NCI-H2081 treated with DMSO at 0.1 percent for 48 hours (cell line): ENCODE measurements at regions not wholly inside any gene's neighbourhood (a gene's known extent, or its start where the extent isn't known, plus 50 kb on each side); places are given as distances from the start of the nearest gene placed in this dataset.

Source experiments
- DNase-seq: peaks from one replicate; lab custom pipeline; 2025; lab: John Stamatoyannopoulos, UW

DNA sequence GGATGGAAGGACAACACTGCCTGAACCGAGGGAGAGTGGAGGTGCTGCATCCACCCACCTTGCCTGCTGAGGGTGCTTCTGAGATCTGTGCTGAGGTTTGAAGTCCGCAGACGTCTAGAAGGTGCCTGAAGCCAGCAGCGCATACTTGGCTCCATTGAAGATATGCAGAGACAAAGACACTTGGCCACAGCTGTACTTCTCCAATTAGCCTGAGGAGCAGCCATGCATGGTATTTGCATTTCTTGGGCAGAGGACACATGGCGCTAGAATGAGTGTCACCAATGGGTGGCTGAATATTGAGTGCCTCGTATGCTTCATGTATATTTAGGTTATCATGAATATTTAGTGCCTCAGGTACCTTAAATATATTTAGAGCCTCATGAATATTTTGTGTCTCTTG, 128.7 kb upstream of the ATP6AP2 start:
- no peak for DNase-seq

GRCh38 chrX:40449956-40450706, 130.6 kb upstream of the ATP6AP2 start:
- no peak for DNase-seq

DNA sequence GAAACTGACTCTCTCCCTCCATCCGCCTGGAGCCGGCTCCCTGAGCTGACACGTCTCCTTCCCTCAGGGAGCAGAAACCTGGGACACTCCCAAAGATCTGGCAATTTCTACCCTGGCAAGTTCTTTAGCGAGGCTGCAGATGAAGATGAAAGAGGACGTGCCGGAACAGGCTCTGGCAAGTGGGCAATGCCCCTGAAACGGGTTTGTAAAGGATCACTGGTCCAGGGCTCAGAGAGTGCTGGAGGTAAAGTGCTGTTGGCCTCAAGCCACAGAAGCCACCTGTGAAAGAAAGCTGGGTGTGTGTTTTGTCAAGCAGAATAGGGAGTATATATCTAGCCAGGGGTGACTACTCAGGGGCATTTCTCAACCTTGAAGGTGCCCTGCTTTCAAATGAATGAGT, 131.4 kb upstream of the ATP6AP2 start:
- no peak for DNase-seq

GRCh38 chrX:40448793-40449192, 132.0 kb upstream of the ATP6AP2 start:
- no peak for DNase-seq

GRCh38 chrX:40446921-40447320, 133.8 kb upstream of the ATP6AP2 start:
- DNase-seq, result no peak

GRCh38 chrX:40445691-40446090, 135.1 kb upstream of the ATP6AP2 start:
- no peak for DNase-seq

- DNase-seq, result no peak
Measured at GRCh38 chrX:40444798-40445496, 135.8 kb upstream of the ATP6AP2 start.

- no peak for DNase-seq
Measured at GRCh38 chrX:40444133-40444532, 136.6 kb upstream of the ATP6AP2 start.

DNA sequence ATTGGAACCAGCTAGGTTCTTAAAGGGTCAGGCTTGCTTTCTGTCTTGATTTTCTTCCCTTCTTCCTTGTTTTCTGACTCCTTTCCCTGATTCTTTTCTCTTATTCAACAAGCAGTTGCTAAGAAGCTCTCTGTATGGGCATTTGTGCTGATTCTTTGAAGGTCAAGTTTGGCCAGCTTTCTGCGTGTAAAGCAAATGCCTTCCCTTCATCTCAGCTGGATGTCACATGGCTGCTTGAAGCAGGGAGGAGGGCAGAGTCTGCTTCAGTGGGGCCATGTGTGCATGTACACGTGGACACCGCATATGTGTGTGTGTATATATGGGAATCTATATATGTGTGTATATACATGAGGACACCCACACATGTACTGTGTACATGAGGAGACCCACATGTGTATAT, 139.9 kb upstream of the ATP6AP2 start:
- DNase-seq, result no peak

DNA sequence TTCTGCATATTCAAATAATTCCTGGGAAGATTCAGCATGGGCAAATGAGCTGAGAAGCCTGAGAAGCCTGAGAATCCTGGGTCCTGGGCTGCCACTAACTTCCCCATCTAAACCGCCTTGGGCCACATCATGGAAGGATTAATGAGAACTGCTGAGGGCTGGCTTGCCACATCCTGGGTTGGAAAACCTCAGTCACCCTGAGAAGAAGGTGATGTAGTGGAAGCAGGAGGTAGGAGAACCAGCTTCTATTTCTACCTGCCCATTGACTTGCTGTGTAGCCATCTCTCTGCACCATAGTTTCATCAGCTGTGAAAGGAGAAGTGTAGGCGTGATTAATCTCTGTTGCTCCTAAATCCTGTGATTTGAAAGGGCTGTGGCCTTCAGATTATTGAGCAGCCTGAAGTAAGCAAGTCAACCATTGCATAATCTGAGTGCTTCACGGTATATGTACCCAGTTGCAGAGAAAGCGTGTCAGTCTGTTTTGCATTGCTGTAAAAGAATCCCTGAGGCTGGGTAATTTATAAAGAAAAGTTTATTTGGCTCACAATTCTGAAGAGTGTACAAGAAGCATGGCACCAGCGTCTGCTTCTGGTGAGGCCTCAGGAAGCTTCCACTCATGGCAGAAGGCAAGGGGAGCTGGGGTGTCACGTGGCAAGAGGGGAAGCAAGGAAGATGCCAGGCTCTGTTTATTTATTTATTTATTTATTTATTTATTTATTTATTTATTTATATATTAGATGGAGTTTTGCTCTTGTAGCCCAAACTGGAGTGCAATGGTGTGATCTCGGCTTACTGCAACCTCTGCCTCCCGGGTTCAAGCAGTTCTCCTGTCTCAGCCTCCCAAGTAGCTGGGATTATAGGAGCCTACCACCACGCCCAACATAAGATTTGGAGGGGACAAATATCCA, 140.9 kb upstream of the ATP6AP2 start:
- DNase-seq, result no peak

DNA sequence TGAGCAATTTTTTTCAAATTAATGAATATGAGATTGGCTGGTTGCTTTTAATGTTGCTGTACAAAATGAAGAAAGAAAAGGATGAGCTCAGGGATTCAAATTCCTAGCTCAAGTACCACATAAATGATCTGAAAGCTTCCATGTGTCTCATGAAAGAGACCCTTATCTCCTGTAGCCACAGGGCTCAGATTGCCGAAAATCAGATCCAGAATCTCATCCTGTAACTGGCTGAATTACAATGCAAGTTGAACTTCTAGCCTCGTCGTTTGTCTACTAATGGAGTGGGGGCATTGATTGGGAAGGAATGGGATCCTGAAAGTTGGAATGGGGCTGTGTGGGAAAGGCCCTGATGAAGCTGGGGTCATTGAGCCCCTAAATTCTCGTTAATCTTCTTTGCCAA, 143.4 kb upstream of the ATP6AP2 start:
- no peak for DNase-seq

DNA sequence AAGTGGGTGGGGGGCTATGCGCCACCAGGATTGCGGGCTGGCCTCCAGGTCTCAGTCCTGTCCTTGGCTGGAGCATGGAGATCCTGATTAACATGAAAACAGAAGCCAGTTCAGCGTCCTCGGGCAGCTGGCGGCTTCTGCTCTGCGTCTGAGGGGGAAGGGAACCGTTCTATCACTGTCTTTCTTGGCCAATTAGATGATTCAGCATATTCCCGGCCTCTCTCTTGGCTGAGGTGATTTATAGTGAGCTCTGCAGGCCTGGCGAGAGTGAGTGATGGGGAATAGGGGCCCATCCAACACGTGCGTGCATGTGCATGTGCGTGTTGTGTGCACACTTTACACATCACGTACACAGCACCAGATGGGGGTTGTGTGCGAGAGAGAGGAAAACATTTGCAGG, 145.8 kb upstream of the ATP6AP2 start:
- no peak for DNase-seq

GRCh38 chrX:40434443-40434842, 146.3 kb upstream of the ATP6AP2 start:
- no peak for DNase-seq

DNA sequence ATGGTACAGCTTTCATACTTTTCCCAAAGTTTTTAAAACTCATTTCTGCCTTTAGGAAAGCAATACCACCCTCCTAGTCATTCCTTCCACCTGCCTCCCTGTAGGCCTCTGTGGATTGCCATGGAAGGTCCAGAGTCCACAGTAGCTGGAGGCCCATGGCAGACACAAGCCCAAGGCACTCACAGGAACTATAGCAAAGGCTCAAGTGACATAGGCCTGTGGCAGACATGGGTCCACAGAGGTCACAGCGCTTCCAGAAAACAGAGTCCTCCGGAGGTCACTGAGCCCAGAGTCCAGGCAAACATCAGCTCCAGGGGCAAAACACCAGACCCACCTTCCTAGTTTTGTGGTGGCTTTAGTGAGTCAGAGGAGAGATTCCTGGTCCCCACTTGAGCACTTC, 147.6 kb upstream of the ATP6AP2 start:
- DNase-seq, result no peak

DNA sequence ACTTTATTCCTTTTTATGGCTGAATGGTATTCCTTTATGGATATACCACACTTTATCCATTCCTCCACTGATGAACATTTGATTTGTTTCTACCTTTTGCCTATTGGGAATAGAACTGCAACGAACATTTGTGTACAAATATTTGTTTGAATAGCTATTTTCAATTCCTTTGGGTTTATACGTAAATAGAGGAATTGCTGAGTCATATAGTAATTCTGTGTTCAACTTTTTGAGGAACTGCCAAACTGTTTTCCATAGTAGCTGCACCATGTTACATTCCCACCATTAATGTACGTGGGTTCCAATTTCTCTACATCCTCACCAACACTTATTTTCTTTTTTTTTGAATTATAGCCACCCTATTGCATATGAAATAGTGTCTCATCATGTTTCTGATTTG, 156.5 kb upstream of the ATP6AP2 start:
- DNase-seq, result no peak

DNA sequence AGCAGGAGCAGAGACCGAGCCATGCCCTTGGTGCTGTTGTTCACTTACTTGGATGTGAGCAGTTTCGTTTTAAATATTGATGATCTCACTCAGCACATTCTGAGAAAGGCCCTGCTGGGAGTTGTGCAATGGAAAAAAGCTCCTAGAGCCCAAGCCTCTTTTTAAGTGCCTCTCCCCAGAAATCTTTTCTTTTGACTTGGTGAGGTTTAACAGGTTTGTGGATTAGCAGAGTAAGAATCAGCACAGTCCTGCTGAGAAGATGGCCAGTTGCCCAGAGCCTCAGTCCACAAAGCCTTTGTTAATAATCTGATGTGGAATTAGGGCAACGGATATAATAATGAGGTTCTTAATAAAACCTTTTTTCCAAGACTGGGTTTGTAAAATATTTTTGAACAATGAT, 157.5 kb upstream of the ATP6AP2 start:
- DNase-seq, result no peak

DNA sequence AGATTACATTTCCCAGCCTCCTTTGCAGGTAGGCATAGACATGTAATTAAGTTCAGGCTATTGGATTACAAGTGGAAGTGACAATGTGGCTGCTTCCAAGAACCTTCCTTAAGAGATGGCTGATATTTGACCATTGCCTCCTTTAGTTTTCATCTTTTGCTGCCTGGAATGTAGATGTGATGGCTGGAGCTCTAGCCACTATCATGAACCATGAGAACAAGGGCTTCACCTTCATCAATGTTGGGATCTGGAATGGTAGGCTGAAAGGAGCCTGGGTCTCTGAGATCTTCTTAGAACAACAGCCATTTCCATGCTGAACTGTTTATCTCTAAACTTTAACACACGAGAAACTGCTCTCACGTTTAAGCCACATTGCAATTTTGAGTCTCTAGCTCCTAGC, 158.7 kb upstream of the ATP6AP2 start:
- no peak for DNase-seq

- no peak for DNase-seq
Measured at GRCh38 chrX:40420899-40421729, 159.7 kb upstream of the ATP6AP2 start.

GRCh38 chrX:40418813-40419195, 162.0 kb upstream of the ATP6AP2 start:
- DNase-seq, result no peak

- no peak for DNase-seq
Measured at GRCh38 chrX:40418146-40418812, 162.5 kb upstream of the ATP6AP2 start.

DNA sequence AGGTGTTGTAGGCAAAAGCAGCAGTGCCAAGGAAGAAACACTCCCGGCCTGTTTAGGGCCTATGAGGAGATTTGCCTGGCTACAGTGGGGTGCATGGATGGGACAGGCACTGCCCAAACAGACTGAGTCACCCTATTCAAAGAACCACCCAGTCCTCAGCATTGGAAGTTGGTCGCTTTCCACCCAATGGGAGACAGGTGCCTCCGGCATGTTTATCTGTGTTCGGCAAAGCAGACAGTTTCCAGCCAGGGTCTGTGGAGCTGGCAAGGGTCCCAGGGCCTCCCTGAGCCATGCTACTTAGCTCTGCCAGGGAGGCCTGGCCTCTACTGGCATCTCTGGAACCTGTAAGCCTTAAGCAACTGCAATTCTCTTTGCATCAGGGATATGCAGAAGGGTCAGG, 165.1 kb upstream of the ATP6AP2 start:
- no peak for DNase-seq
